MM.1S (cell line): ENCODE measurements at regions not wholly inside any gene's neighbourhood (a gene's known extent, or its start where the extent isn't known, plus 50 kb on each side); places are given as distances from the start of the nearest gene placed in this dataset.

Experiments
- CTCF ChIP-seq: fragments of 300-600 bp; sonication (generic); IDR thresholded peaks from 2 replicates; pipeline ENCODE4 v1.5.1; 2016; ENCODE audit warnings: antibody characterized with exemption, low read length, mixed read lengths
- EZH2 ChIP-seq: fragments of 300-600 bp; sonication (generic); optimal IDR thresholded peaks from 2 replicates; pipeline ENCODE3; 2017; ENCODE audit warnings: low read depth, mild to moderate bottlenecking, antibody characterized with exemption, low read length, mixed read lengths
- EZH2phosphoT487 ChIP-seq: fragments of 300-600 bp; sonication (generic); IDR thresholded peaks from 2 replicates; pipeline ENCODE4 v1.6.1; 2018; ENCODE audit warnings: antibody characterized with exemption, low read length

- TF ChIP-seq CTCF = no peak
- no peak for TF ChIP-seq EZH2
- no peak for TF ChIP-seq EZH2phosphoT487
Measured at GRCh38 chr1:4056989-4057388, 156.9 kb upstream of the C1orf174 start.
